ENCODE measurements at regions not wholly inside any gene's neighbourhood (a gene's known extent, or its start where the extent isn't known, plus 50 kb on each side); places are given as distances from the start of the nearest gene placed in this dataset.

DNA sequence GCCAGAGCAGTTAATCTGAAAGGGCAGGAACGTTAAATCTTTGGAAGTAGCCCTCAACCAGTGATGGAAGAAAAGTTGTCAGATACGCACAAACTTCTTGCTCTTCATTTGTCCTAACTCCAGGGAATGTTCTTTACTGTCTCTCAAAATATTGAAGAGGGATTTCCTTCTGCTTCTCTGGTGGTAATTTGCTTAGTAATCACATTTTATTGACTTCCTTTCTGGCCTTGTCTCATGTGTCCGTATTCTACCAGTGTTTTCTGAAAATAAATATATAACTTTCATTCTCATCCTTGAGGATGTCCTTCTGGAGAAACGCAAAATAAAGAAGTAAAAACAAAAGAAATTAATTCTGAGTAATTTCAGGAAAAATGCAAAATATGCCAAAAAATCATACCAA, 282.1 kb downstream of the CYLC2 start:
- H3K27ac ChIP-seq, result no peak overlapping the region
- no peaks in the 10 kb centered on the region for H3K9me3 ChIP-seq (ENCODE audit: insufficient read depth, low read depth)
- CTCF ChIA-PET, result no interaction called here
- H3K4me1 ChIP-seq (replicated peaks; ENCODE audit: insufficient read depth), result no peaks in the 10 kb centered on the region
- no peaks in the 10 kb centered on the region for H3F3A ChIP-seq (ENCODE audit: insufficient read depth, low read depth)
- H3K79me2 ChIP-seq (ENCODE audit: low read depth), result no peaks in the 10 kb centered on the region
- no TSS peak for BruUV-seq (replicated peaks)
- H2AFZ ChIP-seq, result no peak overlapping the region
- intact Hi-C loops (cut with micrococcal nuclease; ENCODE audit: unreplicated experiment), result no loop called here
- H4K20me1 ChIP-seq (ENCODE audit: insufficient read depth), result no peaks in the 10 kb centered on the region
- no peak for DNase-seq
- H3K4me2 ChIP-seq, result no peak overlapping the region
- H3K27me3 ChIP-seq (ENCODE audit: insufficient read depth, low read depth), result no peaks in the 10 kb centered on the region
- no peak overlapping the region for H3K4me3 ChIP-seq
- H3K36me3 ChIP-seq (ENCODE audit: low read depth), result no peaks in the 10 kb centered on the region
- no peak for TF ChIP-seq EZH2 (IDR thresholded peaks at IDR 0.05; ENCODE audit: low read depth)
- TF ChIP-seq, protein P1, sequence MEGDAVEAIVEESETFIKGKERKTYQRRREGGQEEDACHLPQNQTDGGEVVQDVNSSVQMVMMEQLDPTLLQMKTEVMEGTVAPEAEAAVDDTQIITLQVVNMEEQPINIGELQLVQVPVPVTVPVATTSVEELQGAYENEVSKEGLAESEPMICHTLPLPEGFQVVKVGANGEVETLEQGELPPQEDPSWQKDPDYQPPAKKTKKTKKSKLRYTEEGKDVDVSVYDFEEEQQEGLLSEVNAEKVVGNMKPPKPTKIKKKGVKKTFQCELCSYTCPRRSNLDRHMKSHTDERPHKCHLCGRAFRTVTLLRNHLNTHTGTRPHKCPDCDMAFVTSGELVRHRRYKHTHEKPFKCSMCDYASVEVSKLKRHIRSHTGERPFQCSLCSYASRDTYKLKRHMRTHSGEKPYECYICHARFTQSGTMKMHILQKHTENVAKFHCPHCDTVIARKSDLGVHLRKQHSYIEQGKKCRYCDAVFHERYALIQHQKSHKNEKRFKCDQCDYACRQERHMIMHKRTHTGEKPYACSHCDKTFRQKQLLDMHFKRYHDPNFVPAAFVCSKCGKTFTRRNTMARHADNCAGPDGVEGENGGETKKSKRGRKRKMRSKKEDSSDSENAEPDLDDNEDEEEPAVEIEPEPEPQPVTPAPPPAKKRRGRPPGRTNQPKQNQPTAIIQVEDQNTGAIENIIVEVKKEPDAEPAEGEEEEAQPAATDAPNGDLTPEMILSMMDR (conservative IDR thresholded peaks at IDR 0.05), result no peak
- POLR2A ChIA-PET (ENCODE audit: unreplicated experiment), result no interaction called here
- H3K9me2 ChIP-seq (ENCODE audit: insufficient read depth), result no peaks in the 10 kb centered on the region

DNA sequence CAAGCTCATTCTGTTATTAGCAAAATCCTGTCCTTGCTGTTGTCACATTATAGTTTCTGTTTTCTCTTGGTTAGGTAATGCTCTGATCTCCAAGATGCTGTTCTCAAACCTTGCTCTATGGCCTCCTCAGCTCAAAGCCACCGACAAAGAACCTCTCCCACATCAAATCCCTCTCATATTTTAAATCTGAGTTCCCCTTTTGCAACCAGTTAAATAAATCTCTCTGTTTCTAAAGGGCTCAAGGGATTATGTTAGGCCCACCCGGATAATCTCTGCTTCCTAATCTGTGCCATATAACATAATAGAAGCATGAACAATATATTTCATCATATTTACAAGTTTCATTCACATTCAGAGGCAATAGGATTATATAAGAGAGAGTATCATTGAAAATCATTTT, 286.0 kb downstream of the CYLC2 start:
- H3K36me3 ChIP-seq (ENCODE audit: low read depth), result no peaks in the 10 kb centered on the region
- H3K27ac ChIP-seq, result no peak overlapping the region
- ChIA-PET POLR2A (ENCODE audit: unreplicated experiment) (no interaction called here), CTCF (no interaction called here)
- no peaks in the 10 kb centered on the region for H3K4me1 ChIP-seq (replicated peaks; ENCODE audit: insufficient read depth)
- no peaks in the 10 kb centered on the region for H3F3A ChIP-seq (ENCODE audit: insufficient read depth, low read depth)
- DNase-seq, result no peak
- no peak overlapping the region for H2AFZ ChIP-seq
- no TSS peak for BruUV-seq (replicated peaks)
- H3K4me2 ChIP-seq, result no peak overlapping the region
- H3K4me3 ChIP-seq, result no peak overlapping the region
- no peaks in the 10 kb centered on the region for H4K20me1 ChIP-seq (ENCODE audit: insufficient read depth)
- intact Hi-C loops (cut with micrococcal nuclease; ENCODE audit: unreplicated experiment), result no loop called here
- H3K9me3 ChIP-seq (ENCODE audit: insufficient read depth, low read depth), result no peaks in the 10 kb centered on the region
- no peaks in the 10 kb centered on the region for H3K79me2 ChIP-seq (ENCODE audit: low read depth)
- no peaks in the 10 kb centered on the region for H3K27me3 ChIP-seq (ENCODE audit: insufficient read depth, low read depth)
- TF ChIP-seq, protein P1 (conservative IDR thresholded peaks at IDR 0.05), result no peak
- no peak for TF ChIP-seq EZH2 (IDR thresholded peaks at IDR 0.05; ENCODE audit: low read depth)
- H3K9me2 ChIP-seq (ENCODE audit: insufficient read depth), result no peaks in the 10 kb centered on the region

DNA sequence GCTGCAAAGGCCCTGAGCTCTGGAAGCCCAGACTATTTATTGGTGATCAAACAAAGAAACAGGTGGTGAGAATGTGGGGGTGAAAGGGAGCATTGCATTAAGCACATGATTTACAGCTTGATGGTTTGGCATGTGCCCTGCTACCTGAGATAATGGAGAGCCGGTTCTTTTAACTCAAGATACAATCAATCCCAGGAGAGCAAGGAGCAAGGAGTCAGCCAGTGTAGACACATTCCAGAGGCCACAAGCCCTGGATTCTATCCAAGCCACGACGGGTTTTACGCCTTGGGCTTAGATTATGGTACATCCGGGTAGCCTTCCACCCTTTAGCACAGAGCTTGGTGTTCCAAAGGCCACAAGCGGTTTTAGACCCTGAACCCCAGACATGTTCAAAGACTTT, 292.2 kb downstream of the CYLC2 start:
- Histone ChIP-seq H2AFZ (no peak overlapping the region), H3K4me2 (no peak overlapping the region), H3K9me3 (ENCODE audit: insufficient read depth, low read depth) (no peaks in the 10 kb centered on the region), H3K9me2 (ENCODE audit: insufficient read depth) (no peaks in the 10 kb centered on the region), H3F3A (ENCODE audit: insufficient read depth, low read depth) (no peaks in the 10 kb centered on the region), H3K27me3 (ENCODE audit: insufficient read depth, low read depth) (no peaks in the 10 kb centered on the region), H3K4me1 (replicated peaks; ENCODE audit: insufficient read depth) (no peaks in the 10 kb centered on the region), H3K27ac (no peak overlapping the region), H3K4me3 (no peak overlapping the region), H4K20me1 (ENCODE audit: insufficient read depth) (no peaks in the 10 kb centered on the region), H3K36me3 (ENCODE audit: low read depth) (no peaks in the 10 kb centered on the region), H3K79me2 (ENCODE audit: low read depth) (no peaks in the 10 kb centered on the region)
- no peak for DNase-seq
- ChIA-PET POLR2A (ENCODE audit: unreplicated experiment) (no interaction called here), CTCF (no interaction called here)
- intact Hi-C loops (cut with micrococcal nuclease; ENCODE audit: unreplicated experiment), result no loop called here
- TF ChIP-seq, protein P1 (conservative IDR thresholded peaks at IDR 0.05), result no peak
- no peak for TF ChIP-seq EZH2 (IDR thresholded peaks at IDR 0.05; ENCODE audit: low read depth)
- no TSS peak for BruUV-seq (replicated peaks)

All from PC-9 (cell line).